GM12878 (cell line): ENCODE measurements at regions not wholly inside any gene's neighbourhood (a gene's known extent, or its start where the extent isn't known, plus 50 kb on each side); places are given as distances from the start of the nearest gene placed in this dataset.

Experiments
- CHD1 ChIP-seq: IDR thresholded peaks from 2 replicates; pipeline ENCODE4 v1.6.1; 2012; ENCODE audit warnings: low read depth, low read length, improper control_type of control experiment
- RAD21 ChIP-seq: IDR thresholded peaks from 2 replicates; pipeline ENCODE4 v1.6.1; 2011; ENCODE audit warnings: mild to moderate bottlenecking, low read depth, low read length, moderate library complexity; ENCODE audit not compliant: insufficient read depth
- SIN3A ChIP-seq: IDR thresholded peaks from 2 replicates; pipeline ENCODE4 v1.6.1; 2012; ENCODE audit warnings: low read depth, low read length, improper control_type of control experiment
- SRF ChIP-seq, 2 experiments: IDR thresholded peaks; 2 replicates each; pipeline ENCODE4 v1.6.1; 2011; ENCODE audit warnings: low read depth in 2 of 2, low read length in 2 of 2, mild to moderate bottlenecking in 1 of 2, moderate library complexity in 1 of 2
- ZSCAN29 ChIP-seq: fragments of 450-650 bp; IDR thresholded peaks from 2 replicates; pipeline ENCODE4 v1.6.1; 2017; ENCODE audit warnings: mild to moderate bottlenecking, moderate library complexity
- ZZZ3 ChIP-seq: IDR thresholded peaks from 2 replicates; pipeline ENCODE4 v1.6.1; 2011; ENCODE audit warnings: low read depth; ENCODE audit not compliant: control insufficient read depth, insufficient read length
- TF ChIP-seq, protein P1 (sequence below): IDR thresholded peaks from 2 replicates; pipeline ENCODE4 v1.6.1; 2012; ENCODE audit warnings: mild to moderate bottlenecking, low read depth, low read length
- TF ChIP-seq, protein P2 (sequence below), 3 experiments: IDR thresholded peaks in 2 of 3; conservative IDR thresholded peaks in 1 of 3; 2 replicates each; pipeline ENCODE4 v1.5.1; 2011; ENCODE audit warnings: low read depth in 3 of 3, low read length in 3 of 3, mild to moderate bottlenecking in 3 of 3, control low read depth in 2 of 3, moderate library complexity in 2 of 3, inconsistent platforms in 1 of 3, mixed read lengths in 1 of 3; ENCODE audit not compliant: control insufficient read depth in 2 of 3, insufficient read depth in 1 of 3; ENCODE audit errors: extremely low read depth in 1 of 3
- TF ChIP-seq, protein P3 (sequence below): fragments of 450-650 bp; IDR thresholded peaks from 2 replicates; pipeline ENCODE4 v1.6.1; 2016; ENCODE audit warnings: mild to moderate bottlenecking

DNA sequence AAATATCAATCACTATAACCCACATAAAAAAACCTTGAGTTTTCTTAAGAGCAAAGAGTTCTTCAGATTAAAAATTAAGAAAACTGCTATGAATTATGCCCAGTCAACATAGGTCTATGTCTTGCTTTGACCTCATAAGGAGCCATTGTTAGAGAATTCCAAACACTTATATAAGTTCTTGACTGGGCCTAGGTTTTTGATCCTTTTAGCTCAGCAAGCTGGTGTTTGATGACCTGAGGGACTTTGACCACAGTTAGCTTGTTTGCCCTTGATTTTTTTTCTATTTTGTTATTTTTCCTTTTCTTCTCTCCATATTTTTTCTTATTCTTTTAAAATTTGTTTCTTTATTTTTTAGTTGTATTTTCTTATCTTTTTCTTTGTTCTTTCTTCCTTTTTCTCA is 122.3 kb downstream of the RHOU start:
- TF ChIP-seq SRF (IDR thresholded peaks at IDR 0.05; ENCODE audit: low read depth in 2 of 2, low read length in 2 of 2) (no peak), SIN3A (no peak), ZSCAN29 (no peak), RAD21 (no peak), CHD1 (no peak), ZZZ3 (no peak)
- TF ChIP-seq, protein P1, sequence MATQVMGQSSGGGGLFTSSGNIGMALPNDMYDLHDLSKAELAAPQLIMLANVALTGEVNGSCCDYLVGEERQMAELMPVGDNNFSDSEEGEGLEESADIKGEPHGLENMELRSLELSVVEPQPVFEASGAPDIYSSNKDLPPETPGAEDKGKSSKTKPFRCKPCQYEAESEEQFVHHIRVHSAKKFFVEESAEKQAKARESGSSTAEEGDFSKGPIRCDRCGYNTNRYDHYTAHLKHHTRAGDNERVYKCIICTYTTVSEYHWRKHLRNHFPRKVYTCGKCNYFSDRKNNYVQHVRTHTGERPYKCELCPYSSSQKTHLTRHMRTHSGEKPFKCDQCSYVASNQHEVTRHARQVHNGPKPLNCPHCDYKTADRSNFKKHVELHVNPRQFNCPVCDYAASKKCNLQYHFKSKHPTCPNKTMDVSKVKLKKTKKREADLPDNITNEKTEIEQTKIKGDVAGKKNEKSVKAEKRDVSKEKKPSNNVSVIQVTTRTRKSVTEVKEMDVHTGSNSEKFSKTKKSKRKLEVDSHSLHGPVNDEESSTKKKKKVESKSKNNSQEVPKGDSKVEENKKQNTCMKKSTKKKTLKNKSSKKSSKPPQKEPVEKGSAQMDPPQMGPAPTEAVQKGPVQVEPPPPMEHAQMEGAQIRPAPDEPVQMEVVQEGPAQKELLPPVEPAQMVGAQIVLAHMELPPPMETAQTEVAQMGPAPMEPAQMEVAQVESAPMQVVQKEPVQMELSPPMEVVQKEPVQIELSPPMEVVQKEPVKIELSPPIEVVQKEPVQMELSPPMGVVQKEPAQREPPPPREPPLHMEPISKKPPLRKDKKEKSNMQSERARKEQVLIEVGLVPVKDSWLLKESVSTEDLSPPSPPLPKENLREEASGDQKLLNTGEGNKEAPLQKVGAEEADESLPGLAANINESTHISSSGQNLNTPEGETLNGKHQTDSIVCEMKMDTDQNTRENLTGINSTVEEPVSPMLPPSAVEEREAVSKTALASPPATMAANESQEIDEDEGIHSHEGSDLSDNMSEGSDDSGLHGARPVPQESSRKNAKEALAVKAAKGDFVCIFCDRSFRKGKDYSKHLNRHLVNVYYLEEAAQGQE: no peak
- TF ChIP-seq, protein P2, sequence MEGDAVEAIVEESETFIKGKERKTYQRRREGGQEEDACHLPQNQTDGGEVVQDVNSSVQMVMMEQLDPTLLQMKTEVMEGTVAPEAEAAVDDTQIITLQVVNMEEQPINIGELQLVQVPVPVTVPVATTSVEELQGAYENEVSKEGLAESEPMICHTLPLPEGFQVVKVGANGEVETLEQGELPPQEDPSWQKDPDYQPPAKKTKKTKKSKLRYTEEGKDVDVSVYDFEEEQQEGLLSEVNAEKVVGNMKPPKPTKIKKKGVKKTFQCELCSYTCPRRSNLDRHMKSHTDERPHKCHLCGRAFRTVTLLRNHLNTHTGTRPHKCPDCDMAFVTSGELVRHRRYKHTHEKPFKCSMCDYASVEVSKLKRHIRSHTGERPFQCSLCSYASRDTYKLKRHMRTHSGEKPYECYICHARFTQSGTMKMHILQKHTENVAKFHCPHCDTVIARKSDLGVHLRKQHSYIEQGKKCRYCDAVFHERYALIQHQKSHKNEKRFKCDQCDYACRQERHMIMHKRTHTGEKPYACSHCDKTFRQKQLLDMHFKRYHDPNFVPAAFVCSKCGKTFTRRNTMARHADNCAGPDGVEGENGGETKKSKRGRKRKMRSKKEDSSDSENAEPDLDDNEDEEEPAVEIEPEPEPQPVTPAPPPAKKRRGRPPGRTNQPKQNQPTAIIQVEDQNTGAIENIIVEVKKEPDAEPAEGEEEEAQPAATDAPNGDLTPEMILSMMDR (IDR thresholded peaks at IDR 0.05 in 2 of 3, conservative IDR thresholded peaks at IDR 0.05 in 1 of 3; ENCODE audit: control insufficient read depth in 2 of 3, extremely low read depth in 1 of 3, insufficient read depth in 1 of 3, low read depth in 3 of 3, low read length in 3 of 3): no peak
- TF ChIP-seq, protein P3, sequence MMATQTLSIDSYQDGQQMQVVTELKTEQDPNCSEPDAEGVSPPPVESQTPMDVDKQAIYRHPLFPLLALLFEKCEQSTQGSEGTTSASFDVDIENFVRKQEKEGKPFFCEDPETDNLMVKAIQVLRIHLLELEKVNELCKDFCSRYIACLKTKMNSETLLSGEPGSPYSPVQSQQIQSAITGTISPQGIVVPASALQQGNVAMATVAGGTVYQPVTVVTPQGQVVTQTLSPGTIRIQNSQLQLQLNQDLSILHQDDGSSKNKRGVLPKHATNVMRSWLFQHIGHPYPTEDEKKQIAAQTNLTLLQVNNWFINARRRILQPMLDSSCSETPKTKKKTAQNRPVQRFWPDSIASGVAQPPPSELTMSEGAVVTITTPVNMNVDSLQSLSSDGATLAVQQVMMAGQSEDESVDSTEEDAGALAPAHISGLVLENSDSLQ: no peak
